Neural progenitor cell (in vitro differentiated cells): ENCODE measurements at regions not wholly inside any gene's neighbourhood (a gene's known extent, or its start where the extent isn't known, plus 50 kb on each side); places are given as distances from the start of the nearest gene placed in this dataset.
A peak's percentile ranks its signal among the peaks of the same experiment; 100 is the strongest.

ENCODE experiments used
- DNase-seq: peaks from one replicate; pipeline ENCODE4 v3.0.0-alpha.2; 2016; ENCODE audit warnings: low spot score
- H2AFZ ChIP-seq: fragments of 200-600 bp; sonication (generic); replicated peaks from 2 replicates; pipeline ENCODE4 v1.6.1; 2016; ENCODE audit warnings: antibody characterized with exemption
- H3F3A ChIP-seq: fragments of 200-600 bp; sonication (generic); 2 replicates; pipeline ENCODE4 v1.6.1; 2016; ENCODE audit warnings: antibody characterized with exemption, low read depth
- H3K27ac ChIP-seq: fragments of 200-600 bp; sonication (generic); 2 replicates; pipeline ENCODE4 v1.5.1; 2016; ENCODE audit warnings: mild to moderate bottlenecking
- H3K27me3 ChIP-seq: fragments of 200-600 bp; sonication (generic); 2 replicates; pipeline ENCODE4 v1.6.1; 2016; ENCODE audit warnings: mild to moderate bottlenecking, moderate library complexity
- H3K36me3 ChIP-seq: fragments of 200-600 bp; sonication (generic); 2 replicates; pipeline ENCODE4 v1.5.1; 2016
- H3K4me1 ChIP-seq: fragments of 200-600 bp; sonication (generic); 2 replicates; pipeline ENCODE4 v1.6.1; 2016; ENCODE audit warnings: mixed run types
- H3K4me2 ChIP-seq: fragments of 200-600 bp; sonication (generic); 2 replicates; pipeline ENCODE4 v1.6.1; 2016
- H3K4me3 ChIP-seq: fragments of 200-600 bp; sonication (generic); 2 replicates; pipeline ENCODE4 v1.5.1; 2016
- H3K79me2 ChIP-seq: fragments of 200-600 bp; sonication (generic); 2 replicates; pipeline ENCODE4 v1.6.1; 2016; ENCODE audit warnings: low read depth
- H3K9ac ChIP-seq: fragments of 200-600 bp; sonication (generic); 2 replicates; pipeline ENCODE4 v1.6.1; 2016
- H3K9me3 ChIP-seq: fragments of 200-600 bp; sonication (generic); 2 replicates; pipeline ENCODE4 v1.5.1; 2016; ENCODE audit warnings: low read depth
- H4K20me1 ChIP-seq: fragments of 200-600 bp; sonication (generic); 2 replicates; pipeline ENCODE4 v1.6.1; 2016; ENCODE audit warnings: low read depth
- H3K27ac Mint-ChIP-seq: 3 replicates; pipeline ENCODE4 v1.8.0; 2021; ENCODE audit warnings: mixed read lengths
- H3K27me3 Mint-ChIP-seq: 2 replicates; pipeline ENCODE4 v1.8.0; 2022; ENCODE audit warnings: low read depth, mild to moderate bottlenecking, inconsistent platforms, moderate library complexity, mixed read lengths; ENCODE audit not compliant: insufficient read depth
- H3K36me3 Mint-ChIP-seq: 3 replicates; pipeline ENCODE4 v1.8.0; 2021; ENCODE audit warnings: mixed read lengths
- H3K4me1 Mint-ChIP-seq: 3 replicates; pipeline ENCODE4 v1.8.0; 2021; ENCODE audit warnings: mixed read lengths
- H3K4me3 Mint-ChIP-seq: 3 replicates; pipeline ENCODE4 v1.8.0; 2021; ENCODE audit warnings: mild to moderate bottlenecking, moderate library complexity, mixed read lengths
- H3K9me3 Mint-ChIP-seq: 3 replicates; pipeline ENCODE4 v1.8.0; 2020; ENCODE audit warnings: mixed read lengths
- EZH2 ChIP-seq: fragments of 200-600 bp; sonication (generic); IDR thresholded peaks from 2 replicates; pipeline ENCODE4 v1.6.1; 2017; ENCODE audit warnings: antibody characterized with exemption, mild to moderate bottlenecking, moderate library complexity
- EZH2phosphoT487 ChIP-seq: fragments of 200-600 bp; sonication (generic); IDR thresholded peaks from 2 replicates; pipeline ENCODE4 v1.6.1; 2017; ENCODE audit warnings: antibody characterized with exemption
- TF ChIP-seq, protein P1 (sequence below): fragments of 200-600 bp; sonication (generic); IDR thresholded peaks from 2 replicates; pipeline ENCODE4 v1.5.1; 2017; ENCODE audit warnings: antibody characterized with exemption, mild to moderate bottlenecking

- peak; percentile 69 for DNase-seq
- peaks cover 6% of the 10 kb centered on the region for H3K4me1 ChIP-seq
- no peak for TF ChIP-seq EZH2phosphoT487
- TF ChIP-seq, protein P1, sequence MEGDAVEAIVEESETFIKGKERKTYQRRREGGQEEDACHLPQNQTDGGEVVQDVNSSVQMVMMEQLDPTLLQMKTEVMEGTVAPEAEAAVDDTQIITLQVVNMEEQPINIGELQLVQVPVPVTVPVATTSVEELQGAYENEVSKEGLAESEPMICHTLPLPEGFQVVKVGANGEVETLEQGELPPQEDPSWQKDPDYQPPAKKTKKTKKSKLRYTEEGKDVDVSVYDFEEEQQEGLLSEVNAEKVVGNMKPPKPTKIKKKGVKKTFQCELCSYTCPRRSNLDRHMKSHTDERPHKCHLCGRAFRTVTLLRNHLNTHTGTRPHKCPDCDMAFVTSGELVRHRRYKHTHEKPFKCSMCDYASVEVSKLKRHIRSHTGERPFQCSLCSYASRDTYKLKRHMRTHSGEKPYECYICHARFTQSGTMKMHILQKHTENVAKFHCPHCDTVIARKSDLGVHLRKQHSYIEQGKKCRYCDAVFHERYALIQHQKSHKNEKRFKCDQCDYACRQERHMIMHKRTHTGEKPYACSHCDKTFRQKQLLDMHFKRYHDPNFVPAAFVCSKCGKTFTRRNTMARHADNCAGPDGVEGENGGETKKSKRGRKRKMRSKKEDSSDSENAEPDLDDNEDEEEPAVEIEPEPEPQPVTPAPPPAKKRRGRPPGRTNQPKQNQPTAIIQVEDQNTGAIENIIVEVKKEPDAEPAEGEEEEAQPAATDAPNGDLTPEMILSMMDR: peak; percentile 71
- H3K79me2 ChIP-seq: no peaks in the 10 kb centered on the region
- no peaks in the 10 kb centered on the region for H3F3A ChIP-seq
- H4K20me1 ChIP-seq: no peaks in the 10 kb centered on the region
- no peak overlapping the region for H3K27ac ChIP-seq
- H3K9ac ChIP-seq: no peak overlapping the region
- no peak overlapping the region for H2AFZ ChIP-seq
- H3K4me2 ChIP-seq: no peak overlapping the region
- H3K9me3 Mint-ChIP-seq: no peaks in the 10 kb centered on the region
- H3K27me3 ChIP-seq: no peaks in the 10 kb centered on the region
- H3K27ac Mint-ChIP-seq: no peak overlapping the region
- H3K9me3 ChIP-seq: no peaks in the 10 kb centered on the region
- H3K4me1 Mint-ChIP-seq: no peaks in the 10 kb centered on the region
- no peak overlapping the region for H3K4me3 Mint-ChIP-seq
- no peaks in the 10 kb centered on the region for H3K27me3 Mint-ChIP-seq
- no peaks in the 10 kb centered on the region for H3K36me3 ChIP-seq
- no peak overlapping the region for H3K4me3 ChIP-seq
- no peaks in the 10 kb centered on the region for H3K36me3 Mint-ChIP-seq
These were observed 378.4 kb downstream of the ANKRD50 start for GRCh38 chr4:124334119-124334518.

DNA sequence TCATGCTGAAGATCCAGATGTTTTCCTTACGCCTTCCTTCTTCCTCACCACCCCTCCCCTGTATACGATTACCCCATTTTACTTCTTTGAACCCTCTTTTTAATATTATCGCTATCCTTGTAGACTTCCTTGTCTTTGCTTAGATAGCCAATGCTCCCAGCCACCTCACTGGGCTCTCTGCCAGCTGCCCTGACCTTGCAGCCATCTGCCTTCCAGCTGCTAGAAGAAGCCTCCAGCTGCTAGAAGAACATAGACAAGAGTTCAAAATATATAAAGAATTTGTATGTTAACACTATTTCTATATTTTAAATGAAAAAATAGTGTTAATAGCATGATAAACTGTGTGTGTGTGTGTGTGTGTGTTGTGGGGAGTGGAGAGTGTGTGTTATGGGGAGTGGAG lies 374.7 kb downstream of the ANKRD50 start:
- H4K20me1 ChIP-seq: no peaks in the 10 kb centered on the region
- no peaks in the 10 kb centered on the region for H3F3A ChIP-seq
- TF ChIP-seq EZH2phosphoT487 (no peak), EZH2 (no peak)
- TF ChIP-seq, protein P1: no peak
- Mint-ChIP-seq H3K27me3 (no peaks in the 10 kb centered on the region), H3K36me3 (no peaks in the 10 kb centered on the region), H3K27ac (no peak overlapping the region), H3K9me3 (peaks cover 8% of the 10 kb centered on the region), H3K4me1 (no peaks in the 10 kb centered on the region), H3K4me3 (no peak overlapping the region)
- H3K9me3 ChIP-seq: no peaks in the 10 kb centered on the region
- H3K4me1 ChIP-seq: peaks cover 6% of the 10 kb centered on the region
- H3K4me2 ChIP-seq: no peak overlapping the region
- H3K36me3 ChIP-seq: no peaks in the 10 kb centered on the region
- no peak for DNase-seq
- no peak overlapping the region for H3K27ac ChIP-seq
- no peaks in the 10 kb centered on the region for H3K27me3 ChIP-seq
- no peaks in the 10 kb centered on the region for H3K79me2 ChIP-seq
- H3K4me3 ChIP-seq: no peak overlapping the region
- H3K9ac ChIP-seq: no peak overlapping the region
- H2AFZ ChIP-seq: no peak overlapping the region

- H3K9me3 ChIP-seq: no peaks in the 10 kb centered on the region
- Mint-ChIP-seq H3K9me3 (peaks cover 8% of the 10 kb centered on the region), H3K27me3 (no peaks in the 10 kb centered on the region), H3K4me3 (no peak overlapping the region), H3K4me1 (no peaks in the 10 kb centered on the region), H3K27ac (no peak overlapping the region), H3K36me3 (no peaks in the 10 kb centered on the region)
- TF ChIP-seq, protein P1: no peak
- TF ChIP-seq EZH2 (no peak), EZH2phosphoT487 (no peak)
- H3K4me1 ChIP-seq: no peaks in the 10 kb centered on the region
- no peaks in the 10 kb centered on the region for H3K79me2 ChIP-seq
- no peak for DNase-seq
- H3K9ac ChIP-seq: no peak overlapping the region
- H3K27ac ChIP-seq: no peak overlapping the region
- H3K36me3 ChIP-seq: no peaks in the 10 kb centered on the region
- no peak overlapping the region for H3K4me2 ChIP-seq
- no peak overlapping the region for H3K4me3 ChIP-seq
- H3F3A ChIP-seq: no peaks in the 10 kb centered on the region
- H2AFZ ChIP-seq: no peak overlapping the region
- no peaks in the 10 kb centered on the region for H4K20me1 ChIP-seq
- no peaks in the 10 kb centered on the region for H3K27me3 ChIP-seq
These were observed 368.8 kb downstream of the ANKRD50 start for GRCh38 chr4:124343661-124344171.
